GM23248 (cell line): ENCODE measurements at regions not wholly inside any gene's neighbourhood (a gene's known extent, or its start where the extent isn't known, plus 50 kb on each side); places are given as distances from the start of the nearest gene placed in this dataset.

Experiments
- EZH2 ChIP-seq: fragments of 200-600 bp; sonication (generic); IDR thresholded peaks from 2 replicates; pipeline ENCODE4 v1.6.1; 2018; ENCODE audit warnings: antibody characterized with exemption, mild to moderate bottlenecking; ENCODE audit not compliant: insufficient read depth, poor library complexity, severe bottlenecking
- EZH2phosphoT487 ChIP-seq: fragments of 200-600 bp; sonication (generic); IDR thresholded peaks from 2 replicates; pipeline ENCODE4 v1.6.1; 2018; ENCODE audit warnings: antibody characterized with exemption, moderate library complexity, mild to moderate bottlenecking, low read depth; ENCODE audit not compliant: insufficient read depth

- TF ChIP-seq EZH2 (no peak), EZH2phosphoT487 (no peak)
Observed at GRCh38 chr5:52705720-52706119, 82.0 kb upstream of the ITGA1 start.
